ENCODE measurements at regions not wholly inside any gene's neighbourhood (a gene's known extent, or its start where the extent isn't known, plus 50 kb on each side); places are given as distances from the start of the nearest gene placed in this dataset.
"Not testable (repeated sequence)": the region's sequence is repeated elsewhere in the genome, so short reads cannot be mapped to it uniquely, and the experiment has no call there.

- TF ChIP-seq CTCF (conservative IDR thresholded peaks at IDR 0.05; ENCODE audit: low read depth, low read length); POLR2A (IDR thresholded peaks at IDR 0.05; ENCODE audit: low read depth, low read length); BHLHE40 (IDR thresholded peaks at IDR 0.05; ENCODE audit: low read depth, low read length); SMC3 (IDR thresholded peaks at IDR 0.05; ENCODE audit: low read depth, low read length); MXI1 (IDR thresholded peaks at IDR 0.05; ENCODE audit: borderline replicate concordance, low read depth, low read length); CEBPB (IDR thresholded peaks at IDR 0.05; ENCODE audit: low read depth, low read length); RAD21 (IDR thresholded peaks at IDR 0.05; ENCODE audit: low read length); RCOR1 (IDR thresholded peaks at IDR 0.05; ENCODE audit: insufficient replicate concordance, low read length): not testable (repeated sequence)
These were observed 54.0 kb upstream of the TBL1X start for GRCh38 chrX:9410889-9411288.

All from IMR-90 (cell line).